ENCODE measurements at regions not wholly inside any gene's neighbourhood (a gene's known extent, or its start where the extent isn't known, plus 50 kb on each side); places are given as distances from the start of the nearest gene placed in this dataset.
A peak's percentile ranks its signal among the peaks of the same experiment; 100 is the strongest.

GRCh38 chr20:7571101-7571500 lies 369.2 kb downstream of the HAO1 start:
- DNase-seq: peak; percentile 88 to 95

GRCh38 chr20:7571521-7572055 lies 368.7 kb downstream of the HAO1 start:
- DNase-seq: peak in 1 of 2 experiments; percentile 57

GRCh38 chr20:7579888-7580287 lies 360.4 kb downstream of the HAO1 start:
- DNase-seq: no peak

DNA sequence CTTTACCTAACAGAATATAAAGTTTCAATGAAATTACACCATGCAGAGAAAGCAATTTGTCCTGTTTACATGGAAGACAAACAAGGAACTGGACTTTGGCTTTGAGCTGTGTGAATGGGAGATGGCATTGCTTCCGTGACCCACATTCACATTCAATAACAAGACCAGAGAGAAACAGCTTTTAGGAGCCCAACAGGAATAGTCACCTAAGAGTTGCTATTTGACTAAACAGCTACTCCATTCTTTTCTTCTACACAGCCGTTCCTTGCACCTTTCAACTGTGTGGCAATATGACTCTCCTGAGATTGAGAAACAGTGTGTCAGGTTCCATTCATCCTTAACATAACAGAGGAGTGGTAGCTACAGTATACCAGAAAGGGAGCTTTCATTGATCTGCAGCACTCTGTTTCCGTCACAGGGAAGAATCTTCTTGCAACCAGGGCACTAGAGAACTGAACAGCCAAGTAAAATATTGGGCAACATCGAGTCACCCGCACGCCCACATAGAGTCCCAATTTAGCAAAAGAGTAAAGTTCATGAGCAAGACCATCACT lies 355.1 kb downstream of the HAO1 start:
- no peak for DNase-seq

GRCh38 chr20:7586481-7586880 lies 353.8 kb downstream of the HAO1 start:
- no peak for DNase-seq

GRCh38 chr20:7589164-7589563 lies 351.1 kb downstream of the HAO1 start:
- no peak for DNase-seq

DNA sequence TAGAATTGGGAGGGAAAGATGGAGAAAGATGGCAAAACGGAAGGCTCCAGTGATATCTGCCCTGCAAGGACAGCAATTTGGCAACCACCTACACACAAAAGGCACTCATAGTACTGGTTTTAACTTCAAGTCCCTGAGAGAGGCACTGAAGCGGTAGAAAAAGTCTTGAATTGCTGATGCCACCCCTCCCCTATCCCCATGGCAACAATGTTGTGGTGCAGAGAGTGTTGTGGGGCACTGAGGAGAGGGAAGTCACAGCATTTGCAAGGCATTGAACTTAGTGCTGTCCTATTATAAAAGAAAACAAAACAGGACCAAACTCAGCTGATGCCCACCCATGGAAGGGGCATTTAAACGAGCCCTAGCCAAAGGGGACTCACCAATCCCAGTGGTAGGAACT lies 343.7 kb downstream of the HAO1 start:
- DNase-seq: no peak

GRCh38 chr20:7601431-7601830 lies 338.8 kb downstream of the HAO1 start:
- no peak for DNase-seq

GRCh38 chr20:7606941-7607340 lies 333.3 kb downstream of the HAO1 start:
- no peak for DNase-seq

- DNase-seq: no peak
These were observed 332.0 kb downstream of the HAO1 start for GRCh38 chr20:7608250-7608649.

DNA sequence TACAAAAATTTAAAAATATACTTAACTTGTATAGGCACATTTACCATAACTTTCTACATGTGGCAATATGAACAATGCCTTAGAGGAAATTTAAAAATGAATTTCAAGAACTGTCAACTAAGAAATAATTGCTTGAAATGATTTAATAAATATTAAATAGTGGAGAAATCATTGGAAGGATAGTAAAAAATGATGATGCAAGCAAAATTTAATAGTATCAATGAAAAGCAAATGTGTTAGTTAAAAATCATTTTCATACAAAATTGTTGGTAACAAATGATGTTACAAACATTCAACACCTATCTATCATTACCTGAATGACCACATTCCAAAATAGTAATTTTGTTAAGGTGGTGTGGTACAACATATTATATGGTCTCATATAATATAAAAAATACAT lies 331.0 kb downstream of the HAO1 start:
- DNase-seq: no peak

- no peak for DNase-seq
These were observed 329.6 kb downstream of the HAO1 start for GRCh38 chr20:7610681-7611080.

GRCh38 chr20:7617797-7618196 lies 322.5 kb downstream of the HAO1 start:
- DNase-seq: no peak

GRCh38 chr20:7622399-7622961 lies 317.8 kb downstream of the HAO1 start:
- no peak for DNase-seq

GRCh38 chr20:7624886-7625285 lies 315.4 kb downstream of the HAO1 start:
- DNase-seq: no peak

- no peak for DNase-seq
These were observed 312.3 kb downstream of the HAO1 start for GRCh38 chr20:7627734-7628663.

DNA sequence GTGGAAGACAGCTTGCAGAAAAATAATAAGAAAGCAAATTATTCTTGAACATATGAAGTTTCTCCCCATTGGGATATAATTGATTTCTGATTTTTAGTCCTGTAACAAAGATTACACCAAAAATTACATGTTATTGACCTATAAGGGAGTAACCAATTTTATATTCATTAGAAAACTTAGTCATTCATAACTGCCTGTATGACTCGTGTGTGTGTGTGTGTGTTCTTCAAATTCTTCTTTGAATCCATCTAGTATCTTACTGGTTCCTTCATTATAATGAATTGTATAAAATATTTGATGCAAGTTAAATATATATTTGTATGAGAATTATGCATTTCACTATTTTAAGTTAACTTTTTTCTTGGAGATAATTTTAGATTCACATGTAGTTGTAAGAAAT lies 310.4 kb downstream of the HAO1 start:
- no peak for DNase-seq

DNA sequence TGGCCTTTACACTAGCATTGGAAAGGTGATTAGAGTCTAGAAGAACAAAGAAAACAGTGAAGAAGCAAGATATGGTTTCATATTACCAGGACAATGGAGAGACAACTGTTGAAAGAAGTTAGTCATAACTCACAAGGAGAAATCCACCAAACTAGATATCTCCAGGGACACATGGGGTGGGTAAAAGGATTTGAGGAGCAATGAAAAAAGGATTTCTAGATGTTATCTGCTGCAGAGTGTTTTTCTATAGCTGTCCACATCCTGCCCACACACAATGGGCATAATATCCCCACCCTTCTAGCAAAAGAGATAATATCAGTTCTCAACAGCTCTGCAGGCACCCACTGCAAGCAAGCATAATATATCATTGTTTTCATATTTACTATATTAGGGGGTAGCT lies 303.1 kb downstream of the HAO1 start:
- DNase-seq: no peak

DNA sequence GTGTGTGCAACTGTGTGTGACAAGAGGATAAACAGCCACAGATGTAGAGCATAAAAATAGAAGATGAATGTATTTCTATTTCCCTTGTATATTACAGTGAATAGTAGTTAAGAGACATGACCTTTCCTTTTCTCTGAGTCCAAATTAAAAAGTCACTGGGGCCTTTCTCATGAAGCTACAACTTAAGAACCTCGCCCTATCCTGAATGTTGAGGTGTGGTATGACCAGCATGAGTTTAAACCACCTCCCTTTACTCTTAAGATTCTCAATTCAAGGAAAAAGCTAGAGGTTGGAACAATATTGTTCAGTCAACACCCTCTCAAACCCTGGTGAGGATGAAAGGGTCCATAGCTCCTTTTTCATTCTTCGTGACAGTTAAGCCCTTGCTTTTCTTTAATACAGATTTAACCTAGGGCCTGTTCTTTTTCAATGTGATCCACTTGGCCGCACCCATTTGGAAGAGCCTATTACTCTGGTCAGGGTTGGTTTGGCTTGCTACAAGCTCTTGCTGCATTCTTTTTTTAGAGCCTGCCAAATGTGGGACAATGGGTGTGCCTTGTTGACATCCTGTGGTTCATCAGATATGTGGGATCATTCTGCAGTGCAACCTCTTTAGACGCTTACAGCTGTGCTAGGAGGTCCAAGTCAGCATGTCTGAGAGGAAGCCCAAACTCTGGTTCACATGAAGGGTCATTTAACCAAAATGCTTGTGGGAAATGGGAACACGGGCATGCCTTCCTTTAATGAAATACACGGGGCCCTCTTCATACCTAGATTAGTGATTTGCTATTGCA lies 290.0 kb downstream of the HAO1 start:
- no peak for DNase-seq

DNA sequence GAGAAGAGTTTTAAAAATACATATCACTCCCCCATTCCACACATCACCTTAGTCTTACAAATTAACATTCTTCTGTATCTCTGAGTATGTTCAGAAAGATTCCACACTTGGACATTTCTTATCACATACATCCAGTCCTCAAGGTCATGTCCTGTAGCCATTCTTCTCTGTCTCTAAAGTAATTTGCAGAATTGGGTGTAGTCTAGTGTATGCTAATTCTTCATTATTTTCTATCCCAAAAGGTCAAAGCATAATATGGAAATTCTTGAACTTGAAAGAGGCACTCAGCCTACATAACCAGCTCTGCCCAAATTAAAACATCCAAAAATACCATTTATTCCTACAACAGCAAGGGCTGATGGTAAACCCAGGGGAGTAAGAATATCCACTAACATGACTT lies 286.0 kb downstream of the HAO1 start:
- DNase-seq: no peak

GRCh38 chr20:7656687-7657467 lies 283.4 kb downstream of the HAO1 start:
- DNase-seq: no peak

- no peak for DNase-seq
These were observed 282.7 kb downstream of the HAO1 start for GRCh38 chr20:7657569-7657968.
